LNCaP clone FGC (cell line): ENCODE measurements at regions not wholly inside any gene's neighbourhood (a gene's known extent, or its start where the extent isn't known, plus 50 kb on each side); places are given as distances from the start of the nearest gene placed in this dataset.

Experiments
- DNase-seq: peaks from one replicate; pipeline ENCODE4 v3.0.0-alpha.2; 2011; ENCODE audit warnings: low read depth
- H3K4me3 ChIP-seq: 2 replicates; pipeline ENCODE4 v1.5.1; 2011; ENCODE audit warnings: mild to moderate bottlenecking, low read depth, low read length, control low read depth
- CTCF ChIP-seq: IDR thresholded peaks from 2 replicates; pipeline ENCODE4 v1.5.1; 2012; ENCODE audit warnings: mild to moderate bottlenecking; ENCODE audit not compliant: control insufficient read depth, insufficient read depth; ENCODE audit errors: extremely low read depth

- TF ChIP-seq CTCF = no peak
- DNase-seq = no peak
- H3K4me3 ChIP-seq = no peak overlapping the region
Measured at GRCh38 chr13:62502588-62502987, 1086.9 kb upstream of the PCDH20 start.

- no peak for TF ChIP-seq CTCF
- H3K4me3 ChIP-seq = no peak overlapping the region
- DNase-seq = no peak
Measured at GRCh38 chr13:62489731-62490130, 1074.1 kb upstream of the PCDH20 start.

- no peak for TF ChIP-seq CTCF
- no peak for DNase-seq
- no peak overlapping the region for H3K4me3 ChIP-seq
Measured at GRCh38 chr13:62483774-62484173, 1068.1 kb upstream of the PCDH20 start.

- DNase-seq = peak; percentile 10
- no peak overlapping the region for H3K4me3 ChIP-seq
- no peak for TF ChIP-seq CTCF
Measured at GRCh38 chr13:62482351-62482750, 1066.7 kb upstream of the PCDH20 start.

- TF ChIP-seq CTCF = no peak
- DNase-seq = no peak
- H3K4me3 ChIP-seq = no peak overlapping the region
Measured at GRCh38 chr13:62473944-62474237, 1058.2 kb upstream of the PCDH20 start.

- no peak for TF ChIP-seq CTCF
- DNase-seq = no peak
- H3K4me3 ChIP-seq = no peak overlapping the region
Measured at GRCh38 chr13:62473190-62473943, 1057.7 kb upstream of the PCDH20 start.

- no peak for DNase-seq
- H3K4me3 ChIP-seq = no peak overlapping the region
- TF ChIP-seq CTCF = no peak
Measured at GRCh38 chr13:62453761-62454160, 1038.1 kb upstream of the PCDH20 start.
